HG03575 (cell line): ENCODE measurements at regions not wholly inside any gene's neighbourhood (a gene's known extent, or its start where the extent isn't known, plus 50 kb on each side); places are given as distances from the start of the nearest gene placed in this dataset.
"Not testable (repeated sequence)": the region's sequence is repeated elsewhere in the genome, so short reads cannot be mapped to it uniquely, and the experiment has no call there.

Source experiments
- ATAC-seq: cut with Tn5 transposase; IDR thresholded peaks from one replicate; pipeline ENCODE4 v1.9.1; 2021; ENCODE audit not compliant: unreplicated experiment, insufficient number of reproducible peaks, low FRiP score; ENCODE audit errors: extremely low read depth

- no peak for ATAC-seq
Observed at GRCh38 chr3:5341610-5342009, 154.1 kb downstream of the EDEM1 start.

- no peak for ATAC-seq
Observed at GRCh38 chr3:5343459-5343858, 156.0 kb downstream of the EDEM1 start.

- ATAC-seq, result no peak
Observed at GRCh38 chr3:5344707-5345106, 157.2 kb downstream of the EDEM1 start.

- ATAC-seq, result no peak
Observed at GRCh38 chr3:5347486-5347885, 160.0 kb downstream of the EDEM1 start.

GRCh38 chr3:5348229-5348902, 160.9 kb downstream of the EDEM1 start:
- no peak for ATAC-seq

GRCh38 chr3:5349343-5349742, 161.8 kb downstream of the EDEM1 start:
- no peak for ATAC-seq

- ATAC-seq, result no peak
Observed at GRCh38 chr3:5357089-5357488, 169.6 kb downstream of the EDEM1 start.

- no peak for ATAC-seq
Observed at GRCh38 chr3:5358911-5359310, 171.4 kb downstream of the EDEM1 start.

- no peak for ATAC-seq
Observed at GRCh38 chr3:5360453-5360852, 172.9 kb downstream of the EDEM1 start.

GRCh38 chr3:5366746-5367145, 179.2 kb downstream of the EDEM1 start:
- no peak for ATAC-seq

- not testable (repeated sequence) for ATAC-seq
Observed at GRCh38 chr3:5371555-5371954, 184.0 kb downstream of the EDEM1 start.

- ATAC-seq, result no peak
Observed at GRCh38 chr3:5376761-5377160, 189.3 kb downstream of the EDEM1 start.

- ATAC-seq, result not testable (repeated sequence)
Observed at GRCh38 chr3:5379266-5379665, 191.8 kb downstream of the EDEM1 start.

- ATAC-seq, result not testable (repeated sequence)
Observed at GRCh38 chr3:5383486-5384263, 196.2 kb downstream of the EDEM1 start.

GRCh38 chr3:5384557-5385236, 197.2 kb downstream of the EDEM1 start:
- ATAC-seq, result no peak

GRCh38 chr3:5388091-5388490, 200.6 kb downstream of the EDEM1 start:
- ATAC-seq, result no peak

- no peak for ATAC-seq
Observed at GRCh38 chr3:5389057-5389456, 201.6 kb downstream of the EDEM1 start.

GRCh38 chr3:5390221-5390620, 202.7 kb downstream of the EDEM1 start:
- ATAC-seq, result no peak

- ATAC-seq, result no peak
Observed at GRCh38 chr3:5390936-5391625, 203.6 kb downstream of the EDEM1 start.
